Erythroblast (primary cell): ENCODE measurements at regions not wholly inside any gene's neighbourhood (a gene's known extent, or its start where the extent isn't known, plus 50 kb on each side); places are given as distances from the start of the nearest gene placed in this dataset.

Experiments used
- GATA1 ChIP-seq: IDR thresholded peaks from 2 replicates; pipeline ENCODE4 v1.6.1; 2011; ENCODE audit warnings: low read depth, mild to moderate bottlenecking, control low read depth, low read length, moderate library complexity
- POLR2A ChIP-seq: IDR thresholded peaks from 2 replicates; pipeline ENCODE4 v1.6.1; 2011; ENCODE audit warnings: mild to moderate bottlenecking, low read length

DNA sequence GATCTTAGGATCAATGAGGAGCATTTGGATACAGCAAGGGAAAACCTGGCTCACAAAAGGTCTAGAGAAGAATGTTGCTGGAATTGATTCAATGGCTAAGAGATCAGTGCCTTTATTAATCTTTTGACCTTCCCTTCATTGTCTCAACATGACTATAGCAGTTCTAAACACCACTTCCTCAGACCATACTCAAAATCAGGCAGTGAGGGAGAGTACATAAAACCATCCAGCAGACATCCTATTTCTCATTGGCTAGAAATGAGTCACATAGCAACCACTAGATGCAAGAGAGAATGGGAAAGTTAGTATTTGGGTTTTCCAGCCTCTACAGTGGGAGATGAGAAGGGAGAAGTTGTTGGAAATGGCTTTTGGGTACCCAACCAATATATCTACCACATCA is 151.4 kb upstream of the NUDT4 start:
- TF ChIP-seq POLR2A (no peak), GATA1 (no peak)
